Ecto neural progenitor cell (in vitro differentiated cells): ENCODE measurements at regions not wholly inside any gene's neighbourhood (a gene's known extent, or its start where the extent isn't known, plus 50 kb on each side); places are given as distances from the start of the nearest gene placed in this dataset.

Experiments used
- DNase-seq: peaks from one replicate; pipeline ENCODE4 v3.0.0-alpha.2; 2018; ENCODE audit warnings: low spot score

- DNase-seq: no peak
Observed at GRCh38 chr3:82940124-82940523, 1178.7 kb upstream of the GBE1 start.

GRCh38 chr3:82939491-82940097, 1178.1 kb upstream of the GBE1 start:
- no peak for DNase-seq

DNA sequence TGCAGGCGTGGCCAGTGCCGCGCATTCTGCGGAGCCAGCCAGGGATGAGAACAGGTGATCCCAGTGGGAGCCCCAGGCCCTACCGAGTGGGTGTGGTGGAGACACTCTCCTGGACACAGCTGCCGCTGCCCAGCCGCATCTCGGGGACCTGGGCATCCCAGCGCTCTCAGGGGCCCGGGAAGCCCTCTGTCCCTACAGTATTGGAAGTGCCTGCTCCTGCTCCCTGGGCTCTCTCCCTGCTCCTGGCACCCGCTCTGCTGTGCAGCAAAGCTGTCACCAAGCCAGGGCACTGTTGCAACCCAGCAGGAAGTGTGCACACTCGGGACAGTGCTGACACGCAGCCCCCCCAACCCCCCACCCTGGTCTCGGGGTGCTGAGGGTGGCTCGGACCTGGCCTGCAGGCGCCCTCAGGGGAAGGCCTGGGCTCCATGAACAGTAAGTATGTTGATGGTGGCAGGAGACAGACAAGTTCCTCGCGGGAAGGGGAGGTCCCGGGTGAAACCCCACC, 1177.4 kb upstream of the GBE1 start:
- no peak for DNase-seq

DNA sequence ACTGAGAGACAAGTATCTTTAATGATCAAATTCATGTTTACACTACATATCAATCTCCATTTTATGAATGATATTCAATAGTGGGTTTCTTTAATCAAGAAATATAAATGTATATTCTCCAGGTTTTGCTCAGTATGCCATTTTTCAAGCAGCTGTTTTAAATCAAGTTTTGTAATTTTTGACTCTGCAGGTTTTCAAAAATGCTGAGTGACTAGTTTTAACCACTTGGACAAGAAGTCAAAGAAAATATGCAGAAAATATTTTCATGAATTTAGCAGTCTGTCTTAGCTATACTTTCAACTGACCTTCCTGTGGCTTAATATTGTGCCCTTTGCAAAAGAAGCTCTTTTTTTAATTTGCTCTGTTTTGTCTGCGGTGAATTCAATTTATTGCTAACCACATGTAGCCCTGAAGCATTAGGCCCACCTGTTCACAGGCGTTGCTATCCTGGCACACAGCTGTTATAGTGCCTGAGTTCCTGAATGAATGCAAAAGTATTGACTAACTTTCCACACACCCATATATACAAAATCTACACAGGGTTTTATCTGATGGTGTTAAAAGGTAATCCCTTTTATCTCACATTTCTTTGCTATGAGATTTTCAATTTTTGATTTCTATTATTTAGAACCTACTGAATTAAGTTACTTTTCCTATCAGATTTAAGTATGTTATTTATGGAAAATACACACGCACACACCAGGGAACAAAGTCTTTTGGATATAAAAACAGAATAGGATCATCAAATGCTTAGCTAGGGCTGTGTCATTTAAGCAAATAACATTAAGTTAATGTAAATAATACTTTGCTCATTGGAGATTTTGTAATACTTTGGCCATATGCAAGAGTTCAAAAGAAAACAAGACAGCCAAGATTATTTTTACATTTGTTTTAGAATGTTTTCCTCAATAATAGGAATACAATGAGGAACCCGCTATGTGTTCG, 1166.1 kb upstream of the GBE1 start:
- DNase-seq: no peak

- no peak for DNase-seq
Observed at GRCh38 chr3:82891028-82891427, 1129.6 kb upstream of the GBE1 start.

DNA sequence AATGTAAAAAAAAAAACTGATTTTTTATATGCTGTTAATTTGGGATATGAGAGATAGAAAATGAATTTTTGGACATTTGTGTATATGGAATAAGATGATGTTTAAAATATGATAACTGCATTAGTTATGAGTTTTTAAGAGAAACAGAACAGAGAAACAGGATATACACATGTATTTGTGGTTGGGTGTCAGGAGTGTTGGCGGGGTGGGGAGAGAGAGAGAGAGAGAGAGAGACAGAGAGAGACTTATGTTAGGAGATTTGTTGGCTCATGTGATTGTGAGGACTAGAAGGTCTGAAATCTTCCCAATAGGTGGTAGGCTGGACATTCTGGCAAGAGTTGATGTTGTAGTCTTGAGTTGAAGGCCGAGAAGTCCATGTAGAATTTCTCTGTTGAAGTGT, 1121.6 kb upstream of the GBE1 start:
- no peak for DNase-seq

GRCh38 chr3:82875401-82875800, 1114.0 kb upstream of the GBE1 start:
- DNase-seq: no peak

DNA sequence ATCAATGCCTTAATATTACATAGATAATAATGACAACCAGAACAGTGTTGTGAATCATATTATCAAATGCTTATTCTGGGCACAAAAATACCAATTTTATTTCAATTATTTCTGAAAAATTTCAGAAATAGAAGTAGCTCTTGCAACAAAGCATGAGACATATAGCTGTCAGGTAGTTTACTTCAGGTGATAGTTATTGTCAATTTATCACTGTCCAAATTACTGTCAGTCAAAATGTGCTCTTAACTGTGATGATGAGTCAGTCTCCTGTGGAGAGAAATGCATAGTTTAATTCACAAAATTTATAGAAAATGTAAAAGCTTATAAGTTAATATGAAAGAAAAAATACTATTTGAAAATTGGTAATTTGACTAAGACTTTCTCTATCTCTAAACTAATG, 1078.4 kb upstream of the GBE1 start:
- no peak for DNase-seq

DNA sequence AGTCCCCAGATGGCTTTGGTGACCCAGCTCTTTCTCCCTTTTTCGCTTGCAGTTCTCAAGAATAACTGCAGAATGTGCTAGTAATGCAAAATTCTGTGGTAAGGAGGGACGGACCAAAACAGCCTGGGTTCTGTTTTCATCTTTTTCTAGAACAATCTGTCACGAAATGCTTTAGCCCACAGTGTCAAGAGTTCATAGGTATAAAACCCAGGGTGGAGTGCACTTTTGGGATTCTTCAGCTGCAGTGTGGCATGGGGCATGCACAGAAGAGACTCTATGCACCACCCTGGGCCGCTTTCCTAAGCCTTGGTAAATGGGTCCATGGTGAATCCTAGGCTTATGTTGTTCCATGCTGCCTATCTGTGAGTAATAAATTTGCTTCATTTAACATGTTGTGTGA, 1072.7 kb upstream of the GBE1 start:
- DNase-seq: no peak

- DNase-seq: no peak
Observed at GRCh38 chr3:82824491-82824890, 1063.0 kb upstream of the GBE1 start.

- DNase-seq: no peak
Observed at GRCh38 chr3:82816086-82816485, 1054.6 kb upstream of the GBE1 start.

DNA sequence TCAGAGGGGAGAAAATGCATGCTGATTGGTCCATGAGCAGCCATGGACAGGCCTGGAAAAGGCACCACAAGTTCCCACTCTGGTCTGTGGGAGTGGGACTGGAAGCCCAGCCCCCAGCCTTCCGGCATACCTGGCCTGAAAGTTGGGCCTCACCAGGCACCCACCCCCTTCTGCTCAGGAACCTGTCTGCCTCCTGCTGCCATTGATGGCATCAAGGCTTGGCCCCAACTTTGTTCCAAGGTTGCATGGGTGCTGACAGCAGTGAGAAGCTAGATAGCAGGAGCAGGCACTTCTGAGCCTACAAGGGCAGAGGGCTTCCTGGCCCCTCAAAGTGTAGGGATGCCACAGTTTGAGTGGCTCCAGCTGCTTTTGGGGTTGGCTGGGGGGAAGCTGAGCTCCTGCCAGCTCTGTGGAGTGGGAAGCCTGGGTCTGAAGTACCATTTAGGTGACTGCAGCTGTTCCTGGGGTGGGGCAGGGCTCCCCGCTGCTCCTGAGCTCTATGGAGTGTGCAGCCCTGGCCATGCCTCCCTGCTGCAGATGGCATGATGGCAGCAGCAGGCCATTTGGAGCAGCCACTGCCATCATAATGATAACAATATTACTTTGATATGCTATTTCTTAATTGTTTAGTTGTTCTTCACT, 1054.1 kb upstream of the GBE1 start:
- DNase-seq: no peak

DNA sequence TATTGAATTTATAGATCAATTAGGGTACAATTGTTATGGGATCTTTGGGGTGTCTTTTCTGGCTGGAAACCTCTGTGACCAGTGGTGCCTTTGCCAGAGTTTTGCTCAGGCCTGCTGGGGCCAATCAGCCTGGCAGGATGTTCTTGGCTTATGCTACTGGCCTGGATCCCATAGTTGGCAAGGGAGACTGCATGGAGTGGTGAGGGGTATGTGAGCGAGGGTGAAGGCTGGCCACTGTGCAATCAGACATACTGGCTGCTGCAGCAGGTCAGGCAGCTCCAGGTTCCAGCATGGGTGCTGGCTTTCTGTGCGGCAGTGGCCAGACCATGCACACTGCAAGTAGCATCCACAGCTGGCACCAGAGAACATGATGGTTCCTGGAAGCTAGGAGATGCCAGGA, 1053.2 kb upstream of the GBE1 start:
- DNase-seq: no peak

GRCh38 chr3:82807781-82808180, 1046.3 kb upstream of the GBE1 start:
- DNase-seq: no peak

DNA sequence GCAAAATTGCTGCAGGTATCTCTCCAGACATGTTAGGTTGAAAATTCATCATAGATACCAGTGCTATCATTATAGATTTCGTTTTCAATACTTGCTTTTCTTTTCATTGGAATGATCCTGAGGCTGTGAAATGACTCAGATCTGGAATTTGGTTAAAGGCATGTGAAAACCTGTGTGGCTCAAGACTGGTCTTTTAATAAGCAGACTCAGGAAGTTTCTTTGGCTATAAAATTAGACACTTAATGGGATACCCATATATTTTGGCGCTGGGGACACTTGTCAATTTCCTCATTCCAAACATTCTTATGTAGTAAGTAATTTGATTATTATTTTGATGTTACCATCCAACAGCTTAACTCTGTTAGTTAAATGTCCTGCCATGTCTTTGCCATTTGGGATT, 1041.1 kb upstream of the GBE1 start:
- no peak for DNase-seq

DNA sequence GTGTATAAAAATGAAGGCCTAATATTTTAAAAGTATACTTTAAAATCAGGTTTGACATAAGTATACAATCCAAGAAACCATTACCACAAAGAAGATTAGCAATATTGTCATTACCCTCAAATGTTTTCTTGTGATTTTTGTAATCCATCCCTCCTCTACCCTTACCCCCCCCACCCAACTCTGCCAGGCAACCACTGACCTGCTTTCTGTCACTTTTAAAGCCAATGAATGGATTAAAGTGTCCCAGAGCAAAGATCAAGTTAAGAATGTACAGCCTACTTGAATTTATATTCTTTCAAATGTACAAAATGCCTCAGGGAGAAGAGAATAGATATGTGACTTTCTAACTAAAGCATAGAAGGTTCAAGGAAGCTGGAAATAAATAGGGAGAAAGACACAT, 1038.8 kb upstream of the GBE1 start:
- DNase-seq: no peak

DNA sequence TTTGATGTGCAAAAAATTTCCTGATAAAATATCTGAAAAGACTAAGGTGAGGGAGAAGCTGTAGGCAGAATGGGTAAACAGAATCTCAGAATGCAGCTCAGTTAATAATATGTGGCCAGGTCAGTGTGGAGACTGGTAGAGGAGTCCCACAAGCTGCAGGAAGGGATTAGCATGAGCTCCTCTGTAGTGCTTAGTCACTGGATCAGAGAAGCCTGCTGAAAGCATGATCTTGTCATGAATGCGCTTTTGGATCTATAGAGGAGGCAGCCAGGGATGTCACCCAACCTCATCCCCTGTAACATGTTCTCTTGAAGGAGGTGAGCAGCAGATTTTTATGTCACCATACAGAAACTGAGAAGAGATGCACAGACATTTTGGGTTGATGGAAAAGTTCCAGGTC, 1035.3 kb upstream of the GBE1 start:
- DNase-seq: no peak

DNA sequence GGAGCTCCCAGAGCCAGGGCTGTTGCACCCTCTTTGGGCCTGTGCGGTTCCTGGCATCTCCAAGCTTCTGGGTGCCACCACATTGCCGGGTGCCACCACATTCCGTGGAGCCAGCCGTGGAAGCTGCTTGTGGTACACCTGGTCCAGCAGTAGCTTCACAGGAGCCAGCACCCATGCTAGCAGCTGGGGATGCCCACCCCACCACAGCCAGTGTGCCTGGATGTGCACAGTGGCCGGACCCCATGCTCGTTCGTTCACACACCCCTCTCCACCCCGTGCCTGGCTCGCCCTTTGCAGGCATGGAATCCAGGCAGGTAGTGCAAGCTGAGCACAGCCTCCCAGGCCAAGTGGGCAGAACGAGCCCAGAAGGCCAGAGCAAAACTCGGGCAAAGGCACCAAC, 1029.8 kb upstream of the GBE1 start:
- DNase-seq: no peak

DNA sequence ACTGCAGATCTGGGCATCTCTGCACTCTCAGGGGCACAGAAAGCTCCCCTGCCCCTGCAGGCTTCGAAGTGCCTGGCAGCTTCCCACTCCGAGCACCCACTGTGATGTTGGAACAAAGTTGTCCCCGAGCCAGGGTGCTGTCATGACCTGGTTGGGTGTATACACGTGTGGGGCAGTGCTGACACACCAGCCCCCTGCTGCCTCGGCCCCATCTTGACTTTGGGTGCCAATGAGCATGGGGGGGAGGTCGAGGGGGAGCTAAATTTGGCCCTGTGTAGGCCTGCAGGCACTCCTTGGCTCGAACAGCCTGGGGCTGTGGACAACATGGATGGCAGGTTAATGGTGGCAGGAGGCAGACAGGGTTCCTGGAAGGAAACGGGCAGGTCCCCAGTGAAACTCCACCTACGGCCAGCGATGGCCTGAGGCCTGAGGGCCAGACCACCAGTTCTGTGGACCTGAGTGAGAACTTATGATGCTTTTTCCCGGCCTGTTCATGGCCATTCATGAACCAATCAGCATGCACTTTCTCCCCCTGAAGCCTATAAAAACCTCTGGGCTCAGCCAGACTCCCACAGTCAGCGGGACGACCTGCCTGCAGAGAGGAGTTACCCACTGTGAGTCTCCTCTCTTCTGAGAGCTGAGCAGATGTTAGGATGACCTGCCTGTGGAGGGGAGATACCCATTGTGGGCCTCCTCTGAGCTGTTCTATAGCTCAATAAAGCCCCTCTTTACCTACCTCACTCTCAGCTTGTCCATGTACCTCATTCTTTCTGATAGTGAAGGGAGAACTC, 1029.1 kb upstream of the GBE1 start:
- DNase-seq: no peak

DNA sequence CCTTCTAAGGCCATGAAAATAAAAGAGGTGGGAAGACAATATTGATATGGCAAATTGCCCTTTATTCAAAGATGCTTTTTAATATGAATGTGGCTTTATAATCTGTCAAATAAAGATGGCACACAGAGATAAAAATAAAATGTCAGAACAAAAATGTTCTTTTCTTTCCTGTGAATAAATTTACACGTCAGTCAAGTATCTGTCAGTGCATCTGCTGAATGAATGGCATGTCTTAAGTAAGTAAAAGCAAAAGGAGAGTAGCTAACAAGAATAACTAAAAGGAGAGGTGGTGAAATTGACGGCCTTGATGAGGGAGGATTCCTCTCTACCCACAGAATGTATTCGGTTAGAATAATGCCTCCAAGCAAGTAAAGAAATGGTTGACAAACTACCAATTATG, 1021.7 kb upstream of the GBE1 start:
- no peak for DNase-seq

GRCh38 chr3:82773207-82773606, 1011.8 kb upstream of the GBE1 start:
- no peak for DNase-seq

- DNase-seq: no peak
Observed at GRCh38 chr3:82764521-82764920, 1003.1 kb upstream of the GBE1 start.
